Erythroblast (primary cell): ENCODE measurements at regions not wholly inside any gene's neighbourhood (a gene's known extent, or its start where the extent isn't known, plus 50 kb on each side); places are given as distances from the start of the nearest gene placed in this dataset.

Experiments
- GATA1 ChIP-seq: IDR thresholded peaks from 2 replicates; pipeline ENCODE4 v1.6.1; 2011; ENCODE audit warnings: low read depth, mild to moderate bottlenecking, control low read depth, low read length, moderate library complexity
- POLR2A ChIP-seq: IDR thresholded peaks from 2 replicates; pipeline ENCODE4 v1.6.1; 2011; ENCODE audit warnings: mild to moderate bottlenecking, low read length

DNA sequence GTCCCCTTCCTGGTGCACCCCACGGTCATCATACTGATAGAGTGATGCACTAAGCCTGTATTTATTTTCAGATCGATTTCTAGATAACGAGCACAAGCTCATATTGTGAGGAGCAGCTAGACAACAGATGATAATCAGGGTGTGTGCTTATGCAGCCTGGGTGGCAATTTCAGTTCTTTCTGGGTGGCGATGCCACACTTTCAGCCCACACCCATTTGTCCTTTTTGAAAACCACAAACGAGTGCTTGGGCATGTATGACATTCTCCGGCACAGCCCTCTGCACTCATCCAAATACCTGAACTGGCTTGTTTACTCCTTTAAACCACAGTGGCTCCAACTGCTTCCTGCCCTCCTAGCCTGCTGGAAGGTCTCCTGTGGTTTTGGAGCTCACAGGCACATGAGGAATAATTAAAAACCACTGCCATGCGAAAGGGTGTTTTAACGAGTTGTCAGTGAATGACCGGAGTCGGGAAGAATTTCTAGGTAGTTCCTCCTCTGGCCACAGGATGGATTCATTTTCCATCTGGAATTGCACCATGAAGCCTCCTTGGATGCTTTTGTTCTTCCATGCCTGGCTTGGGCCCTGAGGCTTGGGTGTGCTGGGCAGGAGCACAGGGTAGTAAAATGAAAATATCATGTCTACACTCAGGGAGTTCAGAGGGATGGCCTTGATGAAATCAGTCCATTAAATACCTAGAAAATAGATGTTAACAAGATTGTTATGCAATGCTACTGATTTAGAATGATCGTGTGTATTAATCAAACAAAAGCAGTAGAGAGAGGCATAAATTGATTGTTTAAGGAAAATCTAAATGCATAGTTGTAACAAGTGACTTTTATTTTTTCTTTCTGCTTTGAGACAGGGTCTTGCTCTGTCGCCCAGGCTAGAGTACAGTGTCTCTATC lies 52.4 kb upstream of the ITGB1 start:
- TF ChIP-seq POLR2A = no peak
- no peak for TF ChIP-seq GATA1
